ENCODE measurements at regions not wholly inside any gene's neighbourhood (a gene's known extent, or its start where the extent isn't known, plus 50 kb on each side); places are given as distances from the start of the nearest gene placed in this dataset.

- Histone ChIP-seq H3K27ac (ENCODE audit: low read depth, low read length) (no peak overlapping the region), H3K9me2 (replicated peaks; ENCODE audit: insufficient read depth, low read length) (no peaks in the 10 kb centered on the region), H3K36me3 (ENCODE audit: low read length) (no peaks in the 10 kb centered on the region), H3F3A (ENCODE audit: insufficient read depth) (no peaks in the 10 kb centered on the region), H4K20me1 (ENCODE audit: low read depth, low read length) (no peaks in the 10 kb centered on the region), H2AFZ (ENCODE audit: low read depth, low read length, severe bottlenecking) (no peak overlapping the region), H3K9me3 (ENCODE audit: insufficient read depth, low read length) (no peaks in the 10 kb centered on the region), H3K4me3 (ENCODE audit: insufficient read depth, low read length, poor library complexity, severe bottlenecking) (no peak overlapping the region), H3K9ac (ENCODE audit: low read length) (no peak overlapping the region), H3K79me2 (ENCODE audit: insufficient read depth, low read length) (no peaks in the 10 kb centered on the region), H3K27me3 (ENCODE audit: low read length) (no peaks in the 10 kb centered on the region), H3K4me2 (ENCODE audit: low read depth, low read length, poor library complexity, severe bottlenecking) (no peak overlapping the region)
- TF ChIP-seq CTCF (IDR thresholded peaks at IDR 0.05; ENCODE audit: insufficient read depth, low read length, poor library complexity, severe bottlenecking) (no peak), EZH2phosphoT487 (conservative IDR thresholded peaks at IDR 0.05; ENCODE audit: low read length) (no peak)
These were observed 98.3 kb downstream of the MRPL36 start for GRCh38 chr5:1701216-1701864.

DNA sequence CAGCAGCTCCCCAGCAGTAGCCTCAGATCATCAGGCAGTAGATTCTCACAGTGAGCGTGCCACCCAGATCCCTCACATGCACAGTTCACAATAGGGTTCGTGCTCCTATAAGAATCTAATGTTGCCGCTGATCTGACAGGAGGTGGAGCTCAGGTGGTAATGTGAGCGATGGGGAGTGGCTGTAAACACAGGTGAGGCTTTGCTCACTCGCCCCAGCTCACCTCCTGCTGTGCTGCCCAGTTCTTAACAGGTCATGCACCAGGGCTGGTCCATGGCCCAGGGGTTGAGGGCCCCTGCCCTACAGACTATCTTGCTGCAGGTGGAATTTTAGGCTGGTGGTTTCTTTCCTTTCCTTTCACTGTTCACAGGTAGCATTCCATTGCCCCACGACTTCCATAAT lies 100.2 kb downstream of the MRPL36 start:
- Histone ChIP-seq H3K9me3 (ENCODE audit: insufficient read depth, low read length) (no peaks in the 10 kb centered on the region), H3K9me2 (replicated peaks; ENCODE audit: insufficient read depth, low read length) (no peaks in the 10 kb centered on the region), H3K36me3 (ENCODE audit: low read length) (no peaks in the 10 kb centered on the region), H2AFZ (ENCODE audit: low read depth, low read length, severe bottlenecking) (no peak overlapping the region), H4K20me1 (ENCODE audit: low read depth, low read length) (no peaks in the 10 kb centered on the region), H3K27me3 (ENCODE audit: low read length) (no peaks in the 10 kb centered on the region), H3K79me2 (ENCODE audit: insufficient read depth, low read length) (no peaks in the 10 kb centered on the region), H3K9ac (ENCODE audit: low read length) (no peak overlapping the region), H3K4me3 (ENCODE audit: insufficient read depth, low read length, poor library complexity, severe bottlenecking) (no peak overlapping the region), H3F3A (ENCODE audit: insufficient read depth) (no peaks in the 10 kb centered on the region), H3K27ac (ENCODE audit: low read depth, low read length) (no peak overlapping the region), H3K4me2 (ENCODE audit: low read depth, low read length, poor library complexity, severe bottlenecking) (no peak overlapping the region)
- TF ChIP-seq CTCF (IDR thresholded peaks at IDR 0.05; ENCODE audit: insufficient read depth, low read length, poor library complexity, severe bottlenecking) (no peak), EZH2phosphoT487 (conservative IDR thresholded peaks at IDR 0.05; ENCODE audit: low read length) (no peak)

DNA sequence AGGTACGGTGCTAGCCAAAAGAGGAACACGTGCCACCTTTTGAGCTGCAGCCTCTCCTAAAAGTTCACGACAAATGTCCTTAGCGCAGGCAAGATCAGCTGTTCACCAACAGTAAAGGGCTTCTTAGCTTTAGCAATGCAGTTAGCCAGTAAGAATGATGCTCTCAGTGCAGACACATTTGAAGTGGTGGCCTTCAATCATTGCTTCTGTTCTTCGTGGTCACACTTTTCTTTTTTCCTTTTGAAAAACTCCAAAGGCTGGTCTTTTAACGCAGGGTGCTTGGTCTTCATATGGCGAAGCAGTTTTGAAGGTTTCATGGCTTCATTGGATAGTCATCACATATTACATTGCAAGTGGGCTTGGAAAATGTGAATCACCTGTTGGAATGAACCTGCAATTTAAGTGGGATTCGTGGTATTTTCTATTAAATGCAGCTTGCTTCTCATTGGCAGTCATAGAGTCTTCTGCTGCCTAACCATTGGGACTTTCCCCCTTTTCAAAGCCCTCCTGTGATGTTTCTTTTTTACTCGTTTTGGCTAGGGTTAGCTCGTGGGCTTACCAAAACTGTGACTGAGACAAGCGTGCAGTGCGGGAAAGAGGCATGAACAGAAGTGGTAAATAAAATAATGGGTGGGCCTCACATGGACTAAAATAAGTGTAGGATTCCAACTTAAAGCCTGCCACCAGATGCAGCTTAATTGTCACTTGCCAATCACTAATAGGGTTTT lies 100.9 kb downstream of the MRPL36 start:
- Histone ChIP-seq H3K79me2 (ENCODE audit: insufficient read depth, low read length) (no peaks in the 10 kb centered on the region), H3K27me3 (ENCODE audit: low read length) (no peaks in the 10 kb centered on the region), H3F3A (ENCODE audit: insufficient read depth) (no peaks in the 10 kb centered on the region), H2AFZ (ENCODE audit: low read depth, low read length, severe bottlenecking) (no peak overlapping the region), H3K9me2 (replicated peaks; ENCODE audit: insufficient read depth, low read length) (no peaks in the 10 kb centered on the region), H3K4me3 (ENCODE audit: insufficient read depth, low read length, poor library complexity, severe bottlenecking) (no peak overlapping the region), H3K27ac (ENCODE audit: low read depth, low read length) (no peak overlapping the region), H3K36me3 (ENCODE audit: low read length) (no peaks in the 10 kb centered on the region), H4K20me1 (ENCODE audit: low read depth, low read length) (no peaks in the 10 kb centered on the region), H3K9ac (ENCODE audit: low read length) (no peak overlapping the region), H3K4me2 (ENCODE audit: low read depth, low read length, poor library complexity, severe bottlenecking) (no peak overlapping the region), H3K9me3 (ENCODE audit: insufficient read depth, low read length) (no peaks in the 10 kb centered on the region)
- no peak for TF ChIP-seq EZH2phosphoT487 (conservative IDR thresholded peaks at IDR 0.05; ENCODE audit: low read length)

DNA sequence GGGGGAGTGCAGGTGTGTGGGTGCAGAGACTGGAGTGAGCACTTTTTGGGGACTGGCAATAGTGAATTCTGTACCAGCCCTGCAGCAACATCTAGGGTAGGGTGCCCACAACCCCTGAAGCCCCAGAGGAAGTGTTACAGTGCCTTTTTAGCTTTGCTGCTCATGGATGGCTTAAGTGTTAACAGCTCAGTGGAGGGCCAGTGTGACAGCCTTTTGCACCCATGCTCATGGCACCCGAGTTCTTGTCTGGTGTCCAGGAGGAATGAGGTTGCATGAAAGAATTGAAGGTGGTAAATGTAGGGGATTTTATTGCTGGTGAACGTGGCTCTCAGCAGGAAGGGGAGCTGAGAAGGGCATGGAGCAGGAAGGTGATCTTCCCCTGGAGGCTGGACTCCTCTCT lies 107.3 kb downstream of the MRPL36 start:
- no peak overlapping the region for H3K4me3 ChIP-seq (ENCODE audit: insufficient read depth, low read length, poor library complexity, severe bottlenecking)
- H3K36me3 ChIP-seq (ENCODE audit: low read length): no peaks in the 10 kb centered on the region
- H3F3A ChIP-seq (ENCODE audit: insufficient read depth): no peaks in the 10 kb centered on the region
- 0 out of 2 replicates have a peak, but pooled peaks cover 3% of the 10 kb centered on the region for H3K27me3 ChIP-seq (ENCODE audit: low read length)
- H3K4me2 ChIP-seq (ENCODE audit: low read depth, low read length, poor library complexity, severe bottlenecking): no peak overlapping the region
- H2AFZ ChIP-seq (ENCODE audit: low read depth, low read length, severe bottlenecking): no peak overlapping the region
- H3K9me2 ChIP-seq (replicated peaks; ENCODE audit: insufficient read depth, low read length): no peaks in the 10 kb centered on the region
- H3K9me3 ChIP-seq (ENCODE audit: insufficient read depth, low read length): 0 out of 2 replicates have a peak, but pooled peaks cover 4% of the 10 kb centered on the region
- H4K20me1 ChIP-seq (ENCODE audit: low read depth, low read length): no peaks in the 10 kb centered on the region
- TF ChIP-seq CTCF (IDR thresholded peaks at IDR 0.05; ENCODE audit: insufficient read depth, low read length, poor library complexity, severe bottlenecking) (no peak), EZH2phosphoT487 (conservative IDR thresholded peaks at IDR 0.05; ENCODE audit: low read length) (no peak)
- H3K27ac ChIP-seq (ENCODE audit: low read depth, low read length): no peak overlapping the region
- H3K9ac ChIP-seq (ENCODE audit: low read length): no peak overlapping the region
- H3K79me2 ChIP-seq (ENCODE audit: insufficient read depth, low read length): no peaks in the 10 kb centered on the region
